ENCODE measurements at regions not wholly inside any gene's neighbourhood (a gene's known extent, or its start where the extent isn't known, plus 50 kb on each side); places are given as distances from the start of the nearest gene placed in this dataset.

GRCh38 chr19:30171138-30171635 is 201.0 kb upstream of the ZNF536 start:
- DNase-seq (ENCODE audit: low read depth in 3 of 3), result no peak

GRCh38 chr19:30171795-30172612 is 200.2 kb upstream of the ZNF536 start:
- no peak for DNase-seq (ENCODE audit: low read depth in 3 of 3)

- DNase-seq (ENCODE audit: low read depth in 3 of 3), result no peak
These were observed 199.5 kb upstream of the ZNF536 start for GRCh38 chr19:30172613-30173242.

- no peak for DNase-seq (ENCODE audit: low read depth in 3 of 3)
These were observed 198.4 kb upstream of the ZNF536 start for GRCh38 chr19:30173593-30174356.

GRCh38 chr19:30174357-30174645 is 197.9 kb upstream of the ZNF536 start:
- no peak for DNase-seq (ENCODE audit: low read depth in 3 of 3)

- DNase-seq (ENCODE audit: low read depth in 3 of 3), result no peak
These were observed 197.4 kb upstream of the ZNF536 start for GRCh38 chr19:30174791-30175190.

DNA sequence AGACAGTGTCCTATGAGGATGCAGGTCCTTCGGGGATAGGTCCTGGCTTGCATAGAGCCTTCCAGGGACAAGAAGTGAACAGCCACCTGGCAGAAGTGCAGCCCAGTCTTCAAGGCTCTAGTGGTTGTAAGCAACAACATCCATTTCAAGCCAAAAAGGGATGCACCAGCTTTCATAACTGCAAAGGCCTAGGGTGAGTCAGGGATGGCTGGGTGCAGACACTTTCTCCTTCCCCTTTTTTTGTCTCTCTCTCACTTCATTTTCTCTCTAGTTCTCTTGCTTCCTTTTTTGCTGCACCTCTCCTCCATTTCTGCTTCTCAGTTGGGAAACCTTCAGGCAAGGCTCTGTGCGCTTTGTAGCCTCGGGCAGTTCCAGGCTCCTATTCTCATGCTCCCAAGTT is 196.2 kb upstream of the ZNF536 start:
- no peak for DNase-seq (ENCODE audit: low read depth in 3 of 3)

DNA sequence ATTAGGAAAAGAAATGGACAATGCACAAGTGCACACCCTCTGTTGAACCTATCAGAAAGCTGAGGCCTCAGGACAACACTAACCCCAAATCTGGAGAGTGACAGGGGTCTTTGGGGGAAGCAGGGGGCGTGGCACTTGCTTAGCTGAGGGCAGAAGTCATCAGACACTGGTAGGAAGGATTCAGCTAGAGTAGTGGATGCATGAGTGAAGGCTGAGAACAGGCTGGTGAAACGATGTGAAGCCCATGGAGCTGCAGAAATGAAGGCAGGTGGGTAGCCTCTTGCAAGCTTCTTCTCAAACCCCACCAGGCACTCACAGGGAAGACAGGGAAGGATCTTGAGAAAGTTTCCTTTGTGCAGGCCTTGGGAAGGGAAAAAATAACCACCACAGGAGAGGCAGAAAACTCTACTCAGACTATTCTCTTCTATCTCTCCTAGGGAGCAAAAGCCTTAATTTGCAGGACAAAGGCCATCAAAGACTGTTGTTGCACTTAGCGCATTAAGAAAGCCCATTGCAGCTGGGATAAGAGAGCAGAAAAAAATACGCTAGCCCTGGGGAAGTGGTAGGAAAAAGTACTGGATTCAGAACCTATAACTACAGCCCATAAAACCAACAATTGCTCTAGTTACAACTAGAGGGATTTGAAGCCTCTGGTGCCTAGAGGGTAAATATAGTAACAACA is 193.3 kb upstream of the ZNF536 start:
- no peak for DNase-seq (ENCODE audit: low read depth in 3 of 3)

DNA sequence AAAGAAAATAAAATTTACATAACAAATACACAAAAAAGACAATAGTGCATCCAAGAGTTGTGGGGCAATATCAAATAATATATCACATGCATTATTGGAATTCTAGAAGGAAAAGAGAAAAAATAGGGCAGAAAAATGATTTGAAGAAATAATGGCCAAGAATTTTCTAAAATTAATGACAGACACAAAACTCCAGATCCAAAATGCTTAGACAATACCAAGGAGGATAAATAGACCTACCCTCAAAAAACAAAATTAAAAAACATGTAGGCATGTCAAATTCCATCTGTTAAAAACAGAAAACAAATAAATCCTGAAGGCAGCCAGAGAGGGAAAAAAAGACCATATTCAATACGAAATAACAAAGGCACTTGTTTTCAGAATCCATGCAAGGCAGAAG is 191.5 kb upstream of the ZNF536 start:
- DNase-seq (ENCODE audit: low read depth in 3 of 3), result no peak

DNA sequence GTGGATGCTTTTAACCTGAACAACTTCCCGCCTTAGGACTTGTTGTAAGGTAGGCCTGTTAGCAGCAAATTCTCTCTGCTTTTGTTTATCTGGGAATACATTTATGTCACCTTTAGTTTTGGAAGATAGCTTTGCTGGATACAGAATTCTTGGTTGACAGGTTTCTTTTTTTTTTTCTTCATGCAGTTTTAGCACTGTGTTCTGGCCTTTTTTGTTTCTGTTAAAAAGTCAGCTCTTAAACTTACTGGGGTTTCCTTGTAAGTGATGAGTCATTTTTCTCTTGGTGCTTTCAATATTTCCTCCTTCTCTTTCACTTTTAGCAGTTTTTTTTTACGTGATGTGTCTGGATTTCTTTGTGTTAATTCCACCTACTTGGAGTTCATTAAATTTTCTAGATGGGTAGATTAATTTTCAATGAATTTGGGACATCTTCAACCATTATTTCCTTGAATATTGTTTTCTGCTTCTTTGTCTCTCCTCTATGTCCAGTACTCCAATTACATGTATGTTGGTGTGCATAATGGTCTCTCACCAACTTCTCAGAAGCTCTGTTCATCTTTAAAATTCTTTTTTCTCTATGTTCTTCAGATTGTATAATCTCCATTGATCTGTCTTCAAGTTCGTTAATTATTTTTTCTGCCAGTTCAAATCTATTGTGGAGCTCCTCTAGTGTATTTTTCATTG is 188.2 kb upstream of the ZNF536 start:
- no peak for DNase-seq (ENCODE audit: low read depth in 3 of 3)

GRCh38 chr19:30202060-30202600 is 170.1 kb upstream of the ZNF536 start:
- no peak for DNase-seq (ENCODE audit: low read depth in 3 of 3)

DNA sequence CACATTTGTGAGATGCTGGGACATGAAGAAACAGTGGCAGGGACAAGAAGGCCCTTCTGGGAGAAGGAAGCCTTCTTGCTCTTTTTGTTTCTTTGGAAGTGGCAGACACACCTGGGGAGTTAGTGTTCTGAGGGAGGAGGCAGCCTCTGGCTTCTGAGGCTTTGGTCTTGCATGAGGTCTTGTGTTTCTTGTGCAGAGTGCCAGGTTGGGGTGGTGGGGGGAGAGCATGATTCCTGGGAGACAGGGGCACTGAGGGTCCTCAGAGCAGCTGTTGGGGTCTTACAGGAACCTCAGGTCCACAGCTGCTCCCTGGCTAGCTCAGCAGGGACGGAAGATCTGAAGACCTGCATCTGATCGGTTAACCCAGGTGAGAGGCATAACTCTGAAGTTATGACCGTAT is 167.5 kb upstream of the ZNF536 start:
- no peak for DNase-seq (ENCODE audit: low read depth in 3 of 3)

- DNase-seq (ENCODE audit: low read depth in 3 of 3), result no peak
These were observed 166.0 kb upstream of the ZNF536 start for GRCh38 chr19:30206187-30206586.

- no peak for DNase-seq (ENCODE audit: low read depth in 3 of 3)
These were observed 164.8 kb upstream of the ZNF536 start for GRCh38 chr19:30207357-30207756.

DNA sequence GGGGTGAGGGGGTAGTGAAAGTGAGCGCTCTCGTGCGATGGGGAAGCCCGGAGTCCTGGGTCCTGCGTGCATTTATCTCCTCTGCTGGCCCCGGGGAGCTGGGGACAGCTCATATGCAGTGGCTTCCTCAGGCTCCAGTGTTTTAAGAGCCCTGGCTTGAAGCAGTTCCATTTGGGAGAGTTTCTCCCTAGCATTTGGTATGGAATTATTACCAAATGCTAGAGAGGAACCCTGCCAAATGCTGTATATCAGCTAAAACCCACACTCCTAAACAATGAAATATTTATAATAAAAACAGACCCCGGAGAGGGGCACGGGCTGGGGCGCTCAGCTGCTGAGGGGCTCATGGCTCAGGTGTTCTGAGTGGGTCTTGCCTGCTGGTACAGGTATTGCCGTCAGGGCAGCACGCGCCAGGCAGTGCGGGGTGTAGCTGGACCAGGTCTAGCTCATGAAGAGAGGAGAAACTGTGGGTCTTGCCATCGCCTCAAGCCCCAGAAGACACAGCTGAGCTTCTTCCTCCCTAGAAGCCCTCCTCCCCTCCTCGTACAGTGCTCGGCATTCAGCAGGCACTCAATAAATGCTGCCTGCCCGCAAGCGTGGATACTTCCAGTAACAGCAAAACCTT is 163.6 kb upstream of the ZNF536 start:
- no peak for DNase-seq (ENCODE audit: low read depth in 3 of 3)

DNA sequence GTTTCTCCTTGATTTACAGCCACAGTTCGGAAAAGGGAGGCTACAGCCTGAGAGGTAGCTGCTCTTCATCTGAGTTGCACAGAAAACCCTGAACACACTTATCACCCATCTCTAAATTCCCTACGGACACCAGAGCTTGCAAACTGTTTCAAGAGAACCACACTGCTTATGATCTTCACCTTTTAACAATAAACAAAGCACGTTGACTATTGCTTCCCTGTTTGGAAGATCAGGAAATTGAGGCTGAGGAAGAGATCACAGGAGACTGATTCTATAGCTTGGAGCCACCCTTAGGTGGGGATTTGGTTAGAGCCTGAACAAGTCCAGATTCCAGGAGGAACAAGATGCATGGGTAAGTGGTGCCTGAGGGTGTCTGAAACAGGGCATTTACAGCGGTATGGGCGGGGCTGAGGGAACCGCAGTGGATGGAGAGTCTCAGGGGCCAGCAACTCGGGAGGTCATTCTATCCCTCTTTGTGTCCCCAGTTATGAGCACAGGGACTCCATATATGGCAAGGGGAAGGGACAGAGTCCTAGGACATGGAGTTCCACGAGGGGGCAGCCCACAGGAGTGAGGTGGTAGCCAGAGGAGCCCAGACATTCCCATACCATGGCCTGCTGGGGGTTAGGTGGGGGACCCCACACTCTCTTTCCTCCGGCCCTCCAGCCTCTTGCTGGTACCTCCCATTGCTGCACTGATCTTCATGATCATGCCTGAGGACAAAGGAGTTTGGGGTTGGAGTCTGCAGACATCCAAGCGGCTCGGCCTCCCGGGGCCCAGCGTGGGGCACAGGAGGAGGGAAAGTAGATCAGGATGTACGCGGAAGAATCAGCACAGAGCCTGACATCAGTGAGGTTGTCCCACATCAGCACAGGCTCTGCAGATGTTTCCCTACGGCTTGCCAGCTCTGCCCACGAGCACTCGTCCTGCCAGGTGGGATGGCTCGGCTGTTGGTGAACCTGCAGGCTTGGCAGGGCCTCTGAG is 162.3 kb upstream of the ZNF536 start:
- DNase-seq (ENCODE audit: low read depth in 3 of 3), result no peak

DNA sequence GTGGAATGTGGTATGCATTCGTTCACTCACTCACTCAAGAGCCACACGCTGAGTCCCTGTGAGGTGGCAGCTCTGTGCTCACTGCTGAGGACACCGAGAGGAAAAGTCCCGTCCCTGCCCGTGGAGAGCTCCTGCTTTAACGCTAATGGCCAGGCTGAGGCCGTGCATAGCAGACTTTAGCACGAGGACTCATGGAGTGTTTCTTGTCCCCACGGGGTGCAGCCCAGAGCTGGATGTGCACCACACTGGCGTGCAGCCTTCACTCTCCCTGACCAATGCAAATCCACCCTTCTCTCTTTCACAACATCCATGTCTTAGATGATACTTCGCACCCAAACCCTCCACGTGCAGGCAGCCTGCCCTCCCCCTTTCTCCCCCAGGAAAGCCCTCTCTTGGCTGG is 159.6 kb upstream of the ZNF536 start:
- DNase-seq (ENCODE audit: low read depth in 3 of 3), result no peak

DNA sequence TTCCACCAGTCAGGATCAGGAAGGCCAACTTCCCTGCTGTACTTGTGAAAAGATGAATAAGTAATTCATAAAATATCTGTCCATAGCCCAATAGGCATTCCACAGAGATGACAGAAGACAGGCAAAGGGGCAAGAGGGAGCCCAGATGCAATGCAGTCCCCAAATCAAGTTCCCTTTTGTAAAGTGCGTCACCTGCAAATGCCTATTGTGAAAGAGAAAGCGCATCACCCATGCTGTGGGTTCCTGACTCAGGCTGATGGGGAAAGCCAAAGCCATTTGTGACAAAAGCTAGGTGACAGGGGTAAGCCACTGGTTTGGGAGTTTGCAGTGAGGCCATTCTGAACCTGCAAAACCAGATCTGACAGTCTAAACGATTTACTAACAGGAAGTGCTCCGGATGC is 157.5 kb upstream of the ZNF536 start:
- no peak for DNase-seq (ENCODE audit: low read depth in 3 of 3)

GRCh38 chr19:30215248-30215647 is 156.9 kb upstream of the ZNF536 start:
- DNase-seq (ENCODE audit: low read depth in 3 of 3), result no peak

- no peak for DNase-seq (ENCODE audit: low read depth in 3 of 3)
These were observed 155.7 kb upstream of the ZNF536 start for GRCh38 chr19:30216453-30216852.

Measured in stimulated activated CD4-positive, alpha-beta T cell treated with anti-CD3 and anti-CD28 coated beads, TNF-alpha, amount 100 ng/mL, for 4 hours (primary cell).